ENCODE measurements at regions not wholly inside any gene's neighbourhood (a gene's known extent, or its start where the extent isn't known, plus 50 kb on each side); places are given as distances from the start of the nearest gene placed in this dataset.

DNA sequence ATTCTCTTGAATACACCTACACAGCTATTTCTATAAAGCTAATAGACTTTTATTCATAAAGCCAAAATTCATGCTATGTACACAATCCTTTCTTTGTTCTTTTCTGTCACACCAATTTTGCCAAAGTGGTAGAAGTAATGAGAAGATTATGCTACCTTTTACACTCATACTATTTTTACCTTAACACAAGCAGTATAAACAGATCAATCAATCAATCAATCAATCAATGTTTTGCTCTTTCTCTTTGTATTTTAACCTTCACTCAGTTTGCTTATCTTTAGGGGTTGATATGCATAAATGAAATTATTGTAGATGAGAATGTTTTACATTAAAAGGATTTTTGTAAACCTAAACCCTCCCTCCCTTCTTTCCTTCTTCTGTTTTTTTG lies 878.6 kb downstream of the RAPGEF2 start:
- H4K20me1 ChIP-seq (ENCODE audit: insufficient read depth, low read length) = no peaks in the 10 kb centered on the region
- TF ChIP-seq, protein P1, sequence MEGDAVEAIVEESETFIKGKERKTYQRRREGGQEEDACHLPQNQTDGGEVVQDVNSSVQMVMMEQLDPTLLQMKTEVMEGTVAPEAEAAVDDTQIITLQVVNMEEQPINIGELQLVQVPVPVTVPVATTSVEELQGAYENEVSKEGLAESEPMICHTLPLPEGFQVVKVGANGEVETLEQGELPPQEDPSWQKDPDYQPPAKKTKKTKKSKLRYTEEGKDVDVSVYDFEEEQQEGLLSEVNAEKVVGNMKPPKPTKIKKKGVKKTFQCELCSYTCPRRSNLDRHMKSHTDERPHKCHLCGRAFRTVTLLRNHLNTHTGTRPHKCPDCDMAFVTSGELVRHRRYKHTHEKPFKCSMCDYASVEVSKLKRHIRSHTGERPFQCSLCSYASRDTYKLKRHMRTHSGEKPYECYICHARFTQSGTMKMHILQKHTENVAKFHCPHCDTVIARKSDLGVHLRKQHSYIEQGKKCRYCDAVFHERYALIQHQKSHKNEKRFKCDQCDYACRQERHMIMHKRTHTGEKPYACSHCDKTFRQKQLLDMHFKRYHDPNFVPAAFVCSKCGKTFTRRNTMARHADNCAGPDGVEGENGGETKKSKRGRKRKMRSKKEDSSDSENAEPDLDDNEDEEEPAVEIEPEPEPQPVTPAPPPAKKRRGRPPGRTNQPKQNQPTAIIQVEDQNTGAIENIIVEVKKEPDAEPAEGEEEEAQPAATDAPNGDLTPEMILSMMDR (IDR thresholded peaks at IDR 0.05; ENCODE audit: extremely low read depth, low read depth, low read length) = no peak
- no peak overlapping the region for H3K27ac ChIP-seq (ENCODE audit: low read depth, low read length)
- no peaks in the 10 kb centered on the region for H3K27me3 ChIP-seq (ENCODE audit: insufficient read depth, low read length)
- H3K4me2 ChIP-seq (ENCODE audit: insufficient read depth, low read length) = no peak overlapping the region
- H2AFZ ChIP-seq (ENCODE audit: low read length) = no peak overlapping the region
- no peaks in the 10 kb centered on the region for H3K79me2 ChIP-seq (ENCODE audit: insufficient read depth, low read length)
- no peak for DNase-seq (ENCODE audit: insufficient read length, low spot score, missing footprints)
- H3K4me1 ChIP-seq (ENCODE audit: insufficient read depth, low read length) = no peaks in the 10 kb centered on the region
- no peak overlapping the region for H3K4me3 ChIP-seq (ENCODE audit: insufficient read depth, low read length)
- no peaks in the 10 kb centered on the region for H3K36me3 ChIP-seq (ENCODE audit: insufficient read depth, low read length)
- no peaks in the 10 kb centered on the region for H3K9me3 ChIP-seq (ENCODE audit: low read depth, low read length)

DNA sequence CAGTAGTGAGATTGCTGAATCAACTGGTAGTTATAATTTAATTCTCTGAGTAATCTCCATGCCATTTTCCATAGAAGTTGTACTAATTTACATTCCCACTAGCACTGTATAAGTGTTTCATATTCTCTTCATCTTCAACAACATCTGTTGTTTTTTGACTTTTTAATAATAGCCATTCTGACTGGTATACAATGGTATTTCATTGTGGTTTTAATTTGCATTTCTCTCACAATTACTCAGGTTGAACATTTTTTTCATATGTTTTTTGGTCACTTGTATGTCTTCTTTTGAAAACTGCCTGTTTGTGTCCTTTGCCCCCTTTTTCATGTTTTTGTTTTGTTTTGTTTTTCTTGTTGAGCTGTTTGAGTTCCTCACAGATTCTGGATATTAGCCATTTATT lies 880.2 kb downstream of the RAPGEF2 start:
- Histone ChIP-seq H3K36me3 (ENCODE audit: insufficient read depth, low read length) (no peaks in the 10 kb centered on the region), H4K20me1 (ENCODE audit: insufficient read depth, low read length) (no peaks in the 10 kb centered on the region), H3K4me2 (ENCODE audit: insufficient read depth, low read length) (no peak overlapping the region), H3K79me2 (ENCODE audit: insufficient read depth, low read length) (no peaks in the 10 kb centered on the region), H3K27ac (ENCODE audit: low read depth, low read length) (no peak overlapping the region), H2AFZ (ENCODE audit: low read length) (no peak overlapping the region), H3K27me3 (ENCODE audit: insufficient read depth, low read length) (no peaks in the 10 kb centered on the region), H3K9me3 (ENCODE audit: low read depth, low read length) (peaks cover 3% of the 10 kb centered on the region), H3K4me1 (ENCODE audit: insufficient read depth, low read length) (no peaks in the 10 kb centered on the region), H3K4me3 (ENCODE audit: insufficient read depth, low read length) (no peak overlapping the region)
- no peak for DNase-seq (ENCODE audit: insufficient read length, low spot score, missing footprints)
- TF ChIP-seq, protein P1 (IDR thresholded peaks at IDR 0.05; ENCODE audit: extremely low read depth, low read depth, low read length) = no peak

DNA sequence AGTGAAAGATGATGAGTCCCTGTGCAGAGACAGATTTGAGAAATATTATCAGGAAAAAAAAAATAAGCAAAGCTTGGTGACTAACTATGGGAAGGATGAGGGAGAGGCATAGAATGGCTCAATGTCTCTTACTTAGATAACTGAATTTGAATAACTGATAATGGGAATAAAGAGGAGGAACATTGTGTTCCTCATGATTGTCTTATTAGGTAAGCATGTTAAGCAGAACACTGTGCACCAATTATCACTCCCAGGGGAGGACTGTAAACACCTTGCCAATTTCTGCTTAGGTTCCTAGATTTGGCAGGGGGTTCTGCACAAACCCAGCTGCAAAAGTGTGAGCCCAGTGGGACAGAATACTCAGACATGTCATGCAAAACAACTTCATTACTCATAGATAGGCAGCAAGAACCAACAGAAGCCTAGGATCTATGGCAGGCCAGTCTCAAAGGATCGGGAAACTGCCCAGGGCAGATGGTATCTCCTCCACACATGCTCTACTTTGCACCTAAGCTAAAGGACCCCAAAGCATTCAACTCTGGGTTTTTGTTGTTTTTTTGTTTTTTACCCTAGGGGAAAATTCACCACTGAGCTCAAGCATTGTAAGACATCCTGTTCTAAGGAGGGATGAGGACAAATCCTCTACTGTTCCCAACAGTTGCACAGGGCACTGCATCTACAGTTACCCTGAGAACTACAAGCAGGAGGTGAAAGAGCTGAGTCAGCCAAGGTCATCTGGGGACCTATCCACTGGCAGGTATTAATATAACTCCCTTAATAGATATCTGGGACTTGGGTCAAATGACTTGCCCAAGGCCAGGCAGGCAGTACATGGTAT lies 907.0 kb downstream of the RAPGEF2 start:
- Histone ChIP-seq H4K20me1 (ENCODE audit: insufficient read depth, low read length) (no peaks in the 10 kb centered on the region), H3K4me2 (ENCODE audit: insufficient read depth, low read length) (no peak overlapping the region), H3K79me2 (ENCODE audit: insufficient read depth, low read length) (no peaks in the 10 kb centered on the region), H3K4me1 (ENCODE audit: insufficient read depth, low read length) (no peaks in the 10 kb centered on the region), H3K36me3 (ENCODE audit: insufficient read depth, low read length) (no peaks in the 10 kb centered on the region), H3K27me3 (ENCODE audit: insufficient read depth, low read length) (no peaks in the 10 kb centered on the region), H2AFZ (ENCODE audit: low read length) (no peak overlapping the region), H3K4me3 (ENCODE audit: insufficient read depth, low read length) (no peak overlapping the region), H3K9me3 (ENCODE audit: low read depth, low read length) (no peaks in the 10 kb centered on the region), H3K27ac (ENCODE audit: low read depth, low read length) (no peak overlapping the region)
- TF ChIP-seq, protein P1 (IDR thresholded peaks at IDR 0.05; ENCODE audit: extremely low read depth, low read depth, low read length) = no peak
- peak; percentile 17 for DNase-seq (ENCODE audit: insufficient read length, low spot score, missing footprints)

DNA sequence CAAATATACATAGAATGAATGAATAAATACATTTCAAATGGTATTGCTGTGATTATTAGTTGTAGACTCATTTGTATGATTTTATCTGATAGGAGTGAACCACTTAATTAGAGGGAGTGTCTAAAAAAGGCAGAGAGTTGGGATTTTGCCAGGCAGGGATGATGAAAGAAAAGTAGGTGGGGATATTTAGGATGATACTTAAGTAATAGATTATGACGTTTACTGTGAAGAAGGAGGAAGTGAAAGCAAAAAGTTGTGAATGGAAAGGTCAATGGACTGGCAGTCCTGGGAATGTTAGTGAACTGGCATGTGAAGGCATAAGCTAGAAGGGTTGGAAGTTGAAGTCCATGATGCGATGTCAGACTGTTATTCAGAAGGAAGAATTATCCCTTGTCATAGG lies 917.1 kb downstream of the RAPGEF2 start:
- TF ChIP-seq, protein P1 (IDR thresholded peaks at IDR 0.05; ENCODE audit: extremely low read depth, low read depth, low read length) = no peak
- H3K79me2 ChIP-seq (ENCODE audit: insufficient read depth, low read length) = no peaks in the 10 kb centered on the region
- no peaks in the 10 kb centered on the region for H3K36me3 ChIP-seq (ENCODE audit: insufficient read depth, low read length)
- no peaks in the 10 kb centered on the region for H4K20me1 ChIP-seq (ENCODE audit: insufficient read depth, low read length)
- no peaks in the 10 kb centered on the region for H3K27me3 ChIP-seq (ENCODE audit: insufficient read depth, low read length)
- no peak overlapping the region for H2AFZ ChIP-seq (ENCODE audit: low read length)
- H3K9me3 ChIP-seq (ENCODE audit: low read depth, low read length) = no peaks in the 10 kb centered on the region
- DNase-seq (ENCODE audit: insufficient read length, low spot score, missing footprints) = no peak
- H3K4me2 ChIP-seq (ENCODE audit: insufficient read depth, low read length) = no peak overlapping the region
- no peaks in the 10 kb centered on the region for H3K4me1 ChIP-seq (ENCODE audit: insufficient read depth, low read length)
- H3K4me3 ChIP-seq (ENCODE audit: insufficient read depth, low read length) = no peak overlapping the region
- H3K27ac ChIP-seq (ENCODE audit: low read depth, low read length) = no peak overlapping the region
